GM12872 (cell line): ENCODE measurements at regions not wholly inside any gene's neighbourhood (a gene's known extent, or its start where the extent isn't known, plus 50 kb on each side); places are given as distances from the start of the nearest gene placed in this dataset.

Experiments
- CTCF ChIP-seq: IDR thresholded peaks from 3 replicates; pipeline ENCODE4 v1.5.1; 2011; ENCODE audit warnings: low read depth, mild to moderate bottlenecking, low read length, moderate library complexity; ENCODE audit not compliant: insufficient read depth

DNA sequence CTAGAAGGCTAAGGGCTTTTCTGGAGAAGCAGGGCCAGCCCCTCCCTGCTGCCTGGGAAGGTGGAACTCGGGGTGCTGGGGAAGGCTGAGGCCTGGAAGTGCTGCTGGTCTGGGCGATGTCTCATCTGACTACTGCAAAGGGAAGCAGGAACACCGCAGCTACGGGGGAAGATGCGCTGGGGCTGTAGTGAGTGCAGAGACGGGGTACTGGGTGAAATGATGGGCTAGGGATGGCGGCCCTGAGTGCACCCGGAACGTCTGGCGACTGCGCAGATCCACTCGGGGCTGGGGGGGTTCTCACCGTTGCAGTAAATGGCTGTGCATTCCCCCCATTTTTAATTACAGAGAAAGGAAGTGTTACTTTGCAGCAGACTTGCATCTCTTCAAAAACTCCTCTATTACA is 195.4 kb upstream of the ADARB2 start:
- TF ChIP-seq CTCF: no peak

- TF ChIP-seq CTCF: no peak
Observed at GRCh38 chr10:1928606-1929005, 191.3 kb upstream of the ADARB2 start.

GRCh38 chr10:1923998-1924397 is 186.7 kb upstream of the ADARB2 start:
- no peak for TF ChIP-seq CTCF

- TF ChIP-seq CTCF: no peak
Observed at GRCh38 chr10:1923586-1923985, 186.3 kb upstream of the ADARB2 start.

DNA sequence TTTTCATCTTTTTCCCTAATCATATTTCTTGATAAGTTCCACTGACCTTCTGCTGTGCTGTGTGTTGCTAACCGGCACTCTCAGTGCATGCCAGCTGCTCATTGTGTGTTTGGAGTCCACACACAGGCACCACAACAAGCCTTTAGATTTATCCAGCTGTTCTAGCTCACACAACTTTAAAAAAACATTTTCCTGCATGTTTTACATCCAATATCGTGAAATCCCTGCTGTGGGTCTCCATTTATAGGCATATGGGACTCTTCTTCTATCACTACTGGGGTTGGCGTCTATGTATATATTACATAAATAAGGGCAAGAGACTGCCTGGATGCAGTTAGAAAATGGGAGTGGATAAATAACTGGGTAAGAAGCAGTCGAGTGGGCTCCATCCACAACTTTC is 183.6 kb upstream of the ADARB2 start:
- TF ChIP-seq CTCF: no peak

GRCh38 chr10:1920127-1920526 is 182.8 kb upstream of the ADARB2 start:
- TF ChIP-seq CTCF: no peak

GRCh38 chr10:1911771-1912170 is 174.4 kb upstream of the ADARB2 start:
- no peak for TF ChIP-seq CTCF

DNA sequence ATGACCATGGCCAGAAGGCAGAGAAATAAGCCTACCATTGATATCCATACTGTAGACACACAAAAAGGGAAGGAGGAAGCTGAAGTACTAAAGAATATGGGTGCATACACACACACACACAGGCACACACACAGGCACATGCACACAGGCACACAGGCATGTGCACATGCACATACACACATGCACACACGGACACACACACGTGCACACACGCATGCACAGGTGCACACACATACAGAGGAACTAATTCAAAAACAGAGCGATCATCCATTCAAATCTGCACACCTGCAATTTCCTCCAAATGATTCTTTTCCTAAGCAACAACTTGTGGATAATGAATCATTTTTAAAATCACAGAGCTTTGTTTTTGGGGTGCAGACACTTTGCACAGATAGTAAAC is 166.7 kb upstream of the ADARB2 start:
- TF ChIP-seq CTCF: no peak
